ENCODE measurements at regions not wholly inside any gene's neighbourhood (a gene's known extent, or its start where the extent isn't known, plus 50 kb on each side); places are given as distances from the start of the nearest gene placed in this dataset.
"Not testable (repeated sequence)": the region's sequence is repeated elsewhere in the genome, so short reads cannot be mapped to it uniquely, and the experiment has no call there.

GRCh38 chr17:28256370-28256769 is 62.6 kb upstream of the TMEM97 start:
- WGBS, 2 donors = 84 to 86% methylated on average over 10 to 14 of the region's 14 CpGs
- H3K4me3 ChIP-seq (replicated peaks in 1 of 3) = no peak overlapping the region
- DNase-seq = no peak
- intact Hi-C loops (cut with DNase I) = loop anchor here (10.0 kb wide), 2 partner anchors 242 to 362 kb away; partner anchors contain the start of gene LYRM9
- no peaks in the 10 kb centered on the region for H3K36me3 ChIP-seq
- H3K9me3 ChIP-seq = no peaks in the 10 kb centered on the region
- TF ChIP-seq CTCF (IDR thresholded peaks at IDR 0.05) (no peak), POLR2A (IDR thresholded peaks at IDR 0.05) (no peak)
- H3K4me1 ChIP-seq = no peaks in the 10 kb centered on the region
- H3K27me3 ChIP-seq = no peaks in the 10 kb centered on the region
- no peak overlapping the region for H3K27ac ChIP-seq

GRCh38 chr17:28256881-28257280 is 62.1 kb upstream of the TMEM97 start:
- DNase-seq = no peak

GRCh38 chr17:28258347-28258887 is 60.6 kb upstream of the TMEM97 start:
- Histone ChIP-seq H3K9me3 (no peaks in the 10 kb centered on the region), H3K4me1 (no peaks in the 10 kb centered on the region), H3K27me3 (no peaks in the 10 kb centered on the region), H3K4me3 (replicated peaks in 1 of 3) (no peak overlapping the region), H3K36me3 (no peaks in the 10 kb centered on the region), H3K27ac (no peak overlapping the region)
- DNase-seq = no peak
- TF ChIP-seq POLR2A (IDR thresholded peaks at IDR 0.05) (no peak), CTCF (IDR thresholded peaks at IDR 0.05) (no peak)
- WGBS, 2 donors = 56 to 70% methylated on average over 3 to 4 of the region's 5 CpGs
- intact Hi-C loops (cut with DNase I) = loop anchor here (10.0 kb wide), 2 partner anchors 244 to 364 kb away; partner anchors contain the start of gene LYRM9

More at GRCh38 chr17:28256881-28257280, 62.1 kb upstream of the TMEM97 start:
- H3K27ac ChIP-seq = no peak overlapping the region
- no peak overlapping the region for H3K4me3 ChIP-seq (replicated peaks in 1 of 3)
- TF ChIP-seq POLR2A (IDR thresholded peaks at IDR 0.05) = no peak
- no peak for TF ChIP-seq CTCF (IDR thresholded peaks at IDR 0.05)
- 90 to 91% methylated on average over 7 of the region's 7 CpGs for WGBS, 2 donors
- H3K27me3 ChIP-seq = no peaks in the 10 kb centered on the region
- intact Hi-C loops (cut with DNase I) = loop anchor here (10.0 kb wide), 2 partner anchors 242 to 362 kb away; partner anchors contain the start of gene LYRM9
- no peaks in the 10 kb centered on the region for H3K4me1 ChIP-seq
- H3K9me3 ChIP-seq = no peaks in the 10 kb centered on the region
- H3K36me3 ChIP-seq = no peaks in the 10 kb centered on the region

- H3K9me3 ChIP-seq = no peaks in the 10 kb centered on the region
- H3K36me3 ChIP-seq = no peaks in the 10 kb centered on the region
- intact Hi-C loops (cut with DNase I) = no loop called here
- H3K27ac ChIP-seq = no peak overlapping the region
- no peak for DNase-seq
- H3K4me3 ChIP-seq (replicated peaks in 1 of 3) = no peak overlapping the region
- H3K27me3 ChIP-seq = no peaks in the 10 kb centered on the region
- TF ChIP-seq POLR2A (IDR thresholded peaks at IDR 0.05) (no peak), CTCF (IDR thresholded peaks at IDR 0.05) (no peak)
- 70 to 92% methylated on average over 2 of the region's 2 CpGs for WGBS, 2 donors
- H3K4me1 ChIP-seq = no peaks in the 10 kb centered on the region
Observed at GRCh38 chr17:28261219-28261618, 57.8 kb upstream of the TMEM97 start.

GRCh38 chr17:28262123-28262745 is 56.8 kb upstream of the TMEM97 start:
- H3K27ac ChIP-seq; intact Hi-C loops (cut with DNase I); DNase-seq; H3K27me3 ChIP-seq; H3K4me3 ChIP-seq (replicated peaks in 1 of 3); H3K36me3 ChIP-seq; H3K9me3 ChIP-seq; H3K4me1 ChIP-seq: not testable (repeated sequence)
- 94% methylated on average over 10 of the region's 10 CpGs for WGBS, 2 donors

GRCh38 chr17:28264902-28265548 is 54.0 kb upstream of the TMEM97 start:
- DNase-seq; H3K4me3 ChIP-seq (replicated peaks in 1 of 3); H3K4me1 ChIP-seq; H3K36me3 ChIP-seq; H3K27ac ChIP-seq; H3K9me3 ChIP-seq; intact Hi-C loops (cut with DNase I); H3K27me3 ChIP-seq: not testable (repeated sequence)
- 54 to 67% methylated on average over 5 of the region's 5 CpGs for WGBS, 2 donors

- H3K36me3 ChIP-seq; DNase-seq; H3K27ac ChIP-seq; H3K27me3 ChIP-seq; H3K9me3 ChIP-seq; H3K4me3 ChIP-seq (replicated peaks in 1 of 3); H3K4me1 ChIP-seq; intact Hi-C loops (cut with DNase I): not testable (repeated sequence)
- WGBS, 2 donors = 87 to 89% methylated on average over 21 of the region's 21 CpGs
Observed at GRCh38 chr17:28265856-28266546, 53.0 kb upstream of the TMEM97 start.

GRCh38 chr17:28266547-28266920 is 52.5 kb upstream of the TMEM97 start:
- H3K9me3 ChIP-seq; intact Hi-C loops (cut with DNase I); H3K27me3 ChIP-seq; H3K4me3 ChIP-seq (replicated peaks in 1 of 3); H3K4me1 ChIP-seq; H3K36me3 ChIP-seq; H3K27ac ChIP-seq; DNase-seq: not testable (repeated sequence)
- WGBS, 2 donors = 79 to 85% methylated on average over 5 of the region's 5 CpGs

Measured in thyroid gland (tissue), 4 donors.